ELR (cell line): ENCODE measurements at regions not wholly inside any gene's neighbourhood (a gene's known extent, or its start where the extent isn't known, plus 50 kb on each side); places are given as distances from the start of the nearest gene placed in this dataset.
A peak's percentile ranks its signal among the peaks of the same experiment; 100 is the strongest.

Experiments
- DNase-seq: peaks from one replicate; pipeline ENCODE4 v3.0.0-alpha.2; 2015; ENCODE audit warnings: low read depth

DNA sequence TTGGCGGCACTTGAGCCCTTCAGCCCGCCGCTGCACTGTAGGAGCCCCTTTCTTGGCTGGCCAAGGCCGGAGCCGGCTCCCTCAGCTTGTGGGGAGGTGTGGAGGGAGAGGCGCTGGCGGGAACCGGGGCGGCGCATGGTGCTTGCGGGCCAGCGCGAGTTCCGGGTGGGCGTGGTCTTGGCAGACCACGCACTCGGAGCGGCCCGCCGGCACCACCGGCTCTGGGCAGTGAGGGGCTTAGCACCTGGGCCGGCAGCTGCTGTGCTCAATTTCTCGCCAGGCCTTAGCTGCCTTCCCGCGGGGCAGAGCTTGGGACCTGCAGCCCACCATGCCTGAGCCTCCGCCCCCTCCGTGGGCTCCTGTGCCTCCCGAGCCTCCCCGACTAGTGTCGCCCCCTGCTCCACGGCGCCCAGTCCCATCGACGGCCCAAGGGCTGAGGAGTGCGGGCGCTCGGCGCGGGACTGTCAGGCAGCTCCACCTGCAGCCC is 673.7 kb upstream of the BRINP3 start:
- no peak for DNase-seq

DNA sequence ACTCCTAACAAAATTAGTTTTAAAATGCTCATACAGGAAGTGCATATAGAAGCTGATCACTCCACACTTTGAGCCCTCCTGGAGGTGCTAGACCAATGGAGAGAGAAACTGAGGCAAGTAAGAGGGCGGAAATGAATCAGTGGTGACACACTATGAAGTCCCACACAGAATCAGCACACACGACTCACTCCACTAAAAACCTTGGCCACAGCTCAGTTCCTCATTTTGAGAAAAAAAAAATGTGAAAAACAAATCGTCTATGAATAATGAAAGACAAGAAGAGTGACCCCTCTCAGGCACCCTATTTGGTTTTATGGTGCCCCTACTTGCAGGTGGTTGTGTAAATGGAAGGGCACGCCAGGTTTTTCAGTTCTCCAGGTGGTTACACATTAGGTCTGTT is 675.1 kb upstream of the BRINP3 start:
- no peak for DNase-seq

DNA sequence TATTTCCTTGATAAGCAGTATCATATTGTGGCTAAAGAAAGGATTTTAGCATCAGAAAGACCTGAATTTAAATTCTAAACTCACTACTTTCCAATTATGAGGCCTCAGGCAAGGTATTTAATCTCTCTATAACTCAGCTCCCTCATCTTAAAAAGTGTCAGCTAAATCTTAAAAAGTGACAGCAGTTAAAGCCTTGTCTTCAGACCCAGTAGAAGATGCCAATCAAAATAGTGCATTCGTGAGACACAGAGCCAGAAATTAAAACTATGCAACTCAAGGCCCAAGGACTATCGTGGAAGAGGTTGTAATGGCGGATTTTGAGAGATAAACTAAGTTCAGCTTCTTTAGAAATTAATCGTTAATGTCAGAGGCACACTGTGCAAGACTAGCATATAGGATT is 677.5 kb upstream of the BRINP3 start:
- no peak for DNase-seq

DNA sequence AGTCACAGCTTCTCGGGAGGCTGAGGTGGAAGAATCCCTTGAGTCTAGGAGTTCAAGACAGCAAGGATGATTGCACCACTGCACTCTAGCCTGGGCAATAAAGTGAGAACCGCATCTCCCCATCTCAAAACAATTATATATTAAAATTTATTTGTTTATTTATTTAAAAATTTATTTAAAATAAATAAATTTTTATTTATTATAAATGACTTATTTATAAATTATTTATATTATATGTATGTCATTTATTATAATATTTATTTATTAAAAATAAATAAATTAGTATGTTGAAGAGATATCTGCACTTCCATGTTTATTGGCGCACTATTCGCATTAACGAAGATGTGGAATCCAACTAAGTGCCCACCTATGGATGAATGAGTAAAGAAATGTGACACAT is 683.2 kb upstream of the BRINP3 start:
- DNase-seq: no peak

DNA sequence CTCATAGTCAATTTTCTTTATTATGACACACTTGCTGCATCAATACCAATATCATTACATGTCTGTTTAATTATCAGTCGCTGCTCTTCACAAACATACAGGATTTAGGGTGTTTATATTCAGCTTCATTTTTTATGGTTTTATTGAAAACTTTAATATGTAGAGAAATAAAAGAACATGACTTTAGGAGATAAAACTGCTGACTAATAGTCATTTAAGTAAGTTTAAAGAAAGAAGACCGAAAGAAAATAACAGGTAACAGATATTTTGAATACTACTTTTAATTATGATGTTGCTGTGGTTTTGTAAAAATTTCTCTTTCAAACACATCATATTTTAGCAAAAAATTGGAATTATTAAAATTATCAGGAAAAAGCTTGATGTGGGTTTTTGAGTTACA is 685.1 kb upstream of the BRINP3 start:
- DNase-seq: no peak

DNA sequence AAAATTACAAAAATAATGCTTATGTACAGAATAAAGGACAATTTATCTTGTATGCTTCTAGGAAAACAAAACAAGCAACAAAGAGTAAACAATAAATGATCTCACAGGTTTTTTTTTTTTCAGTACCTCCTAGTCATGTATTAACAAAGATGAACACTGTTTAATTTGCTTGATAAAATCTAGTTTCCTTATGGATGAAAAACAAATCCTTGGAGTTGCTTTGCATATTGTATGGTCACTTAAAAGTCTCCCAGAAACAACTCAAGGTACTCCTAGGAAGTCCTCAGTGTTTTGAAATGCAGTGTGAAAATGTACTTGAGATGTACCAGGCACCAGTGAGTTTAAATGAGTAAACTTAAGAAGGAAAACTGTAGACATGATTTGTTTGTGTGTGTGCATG is 686.0 kb upstream of the BRINP3 start:
- DNase-seq: no peak

DNA sequence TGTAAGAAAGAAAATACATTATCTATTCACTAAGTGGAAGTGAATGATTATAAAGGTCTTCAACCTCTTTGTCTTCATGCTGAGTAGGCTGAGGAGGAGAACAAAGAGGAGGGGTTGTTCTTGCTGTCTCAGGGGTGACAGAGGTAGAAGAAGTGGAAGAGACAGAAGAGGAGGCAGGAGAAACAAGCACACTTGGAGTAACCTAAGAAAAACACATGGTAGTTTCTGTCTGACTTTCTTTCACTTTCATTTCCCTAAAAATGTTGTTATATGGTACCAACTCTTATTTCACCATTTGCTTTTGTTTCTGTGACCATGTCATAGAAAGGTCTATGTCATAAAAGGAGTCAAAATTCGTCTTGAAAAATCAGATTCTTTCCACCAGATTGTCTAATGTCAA is 696.6 kb upstream of the BRINP3 start:
- DNase-seq: no peak

DNA sequence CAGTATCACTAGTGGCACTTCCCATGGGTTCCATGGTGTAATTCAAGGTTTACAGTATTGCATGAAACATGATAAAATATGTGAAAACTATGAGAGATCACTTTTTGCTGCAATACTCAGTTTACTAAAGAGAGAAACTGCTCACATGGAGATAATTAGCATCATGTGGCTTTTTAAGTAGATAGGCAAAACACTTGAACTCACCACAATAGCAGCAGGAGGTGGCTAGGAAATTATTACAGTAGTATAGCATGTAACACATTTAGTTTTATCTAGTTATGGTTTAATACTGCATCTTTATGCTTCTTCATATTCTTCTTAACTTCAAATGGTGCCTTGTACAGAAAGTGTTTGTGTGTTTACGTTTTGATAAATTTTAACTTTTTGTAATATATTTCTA is 698.5 kb upstream of the BRINP3 start:
- no peak for DNase-seq

DNA sequence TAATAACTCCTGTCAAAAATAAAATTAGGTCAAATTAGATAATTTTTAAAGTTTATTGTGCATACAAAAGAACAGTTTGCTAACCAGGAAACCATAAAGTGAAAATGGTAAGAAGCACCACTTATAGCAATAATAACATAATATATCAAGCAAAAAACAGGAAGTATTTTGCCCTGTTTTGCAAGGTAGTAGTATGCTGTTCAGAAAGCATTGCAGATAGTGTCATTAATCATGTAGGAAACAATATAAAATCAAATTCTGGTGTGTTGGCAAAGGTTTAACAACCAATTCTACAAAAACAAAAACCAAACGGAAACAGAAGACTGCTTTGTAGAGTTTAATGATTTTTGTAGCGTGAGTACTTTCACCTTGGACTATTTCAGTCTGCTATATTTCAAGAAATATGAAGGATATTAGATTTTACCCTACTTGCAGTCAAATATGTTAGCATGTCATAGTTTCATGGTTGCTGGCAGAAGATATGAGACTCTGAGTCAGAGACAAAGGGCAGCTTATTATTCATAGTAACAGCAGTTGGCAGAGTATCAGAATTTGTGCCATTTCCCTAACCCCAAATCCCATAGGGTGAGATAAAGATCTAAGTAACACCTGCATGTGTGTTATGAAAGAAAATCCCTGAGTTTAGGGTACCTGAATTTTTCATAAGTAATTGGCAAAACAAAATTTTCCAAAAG is 729.0 kb upstream of the BRINP3 start:
- peak; percentile 48 for DNase-seq

DNA sequence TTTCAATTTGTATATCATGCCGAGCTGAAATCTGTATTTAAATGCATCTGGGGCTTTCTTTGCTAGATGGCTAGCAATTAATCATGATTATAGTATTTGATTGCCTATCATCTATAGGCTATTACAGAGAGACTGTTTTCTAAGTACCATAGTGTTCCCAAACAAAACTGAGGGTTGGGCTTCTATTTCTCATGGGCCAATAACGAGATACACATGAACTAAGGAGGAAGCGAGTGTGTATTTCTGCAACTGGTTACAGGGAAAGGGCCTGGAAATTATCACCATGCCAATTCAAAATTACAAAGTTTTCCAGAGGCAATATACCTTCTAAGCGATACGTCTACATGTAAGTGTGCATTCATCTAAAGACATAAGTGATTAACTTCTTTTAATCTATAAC is 744.5 kb upstream of the BRINP3 start:
- no peak for DNase-seq

DNA sequence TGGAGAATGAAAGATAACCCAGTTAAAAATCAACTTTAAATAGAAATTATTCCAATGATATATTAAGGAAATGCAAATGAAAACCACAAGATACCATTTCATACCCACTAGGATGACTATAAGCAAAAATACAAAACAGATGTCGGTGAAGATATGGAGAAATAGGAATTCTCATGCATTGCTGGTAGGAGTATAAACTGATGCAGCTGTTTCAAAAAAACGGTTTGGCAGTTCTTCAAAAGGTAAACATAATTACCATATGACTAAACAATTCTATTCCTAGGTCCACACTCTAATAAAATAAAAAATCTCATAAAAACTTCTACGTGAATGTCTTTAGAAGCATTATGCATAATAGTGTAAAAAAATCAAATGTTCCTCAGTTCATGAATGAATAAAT is 763.3 kb upstream of the BRINP3 start:
- peak; percentile 52 for DNase-seq

DNA sequence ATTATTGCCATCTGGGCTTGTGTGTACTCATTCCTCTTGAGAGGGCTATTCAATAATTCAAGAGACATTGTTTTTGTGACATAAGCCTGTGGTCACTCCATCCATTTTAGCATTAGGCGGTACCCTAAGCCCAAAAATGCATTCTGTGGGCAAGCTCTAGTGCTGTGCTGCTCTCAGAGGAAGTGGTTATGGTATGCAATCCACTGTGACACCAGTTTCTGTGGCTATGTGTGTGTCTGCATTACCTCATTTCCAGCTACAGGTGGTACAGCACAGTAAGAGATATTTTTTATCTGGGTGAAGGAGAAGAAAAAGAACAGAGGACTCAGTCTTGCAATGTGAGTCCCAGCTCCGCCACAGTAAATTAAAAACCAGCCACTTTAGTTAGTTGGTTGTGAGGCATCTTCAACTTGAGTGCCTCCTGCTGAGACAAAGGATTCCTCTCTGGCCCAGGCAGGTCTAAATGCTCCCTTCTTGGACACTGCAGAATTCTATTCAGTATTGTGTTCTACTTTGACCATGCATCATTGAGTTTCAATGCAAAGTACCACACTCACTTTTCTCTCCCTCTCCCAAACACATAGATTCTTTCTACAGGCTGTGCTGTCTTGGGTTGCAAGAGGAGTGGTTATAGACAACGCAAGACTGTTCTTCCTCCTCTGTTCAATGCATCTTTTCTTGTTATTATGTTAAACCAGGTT is 777.8 kb upstream of the BRINP3 start:
- DNase-seq: no peak

DNA sequence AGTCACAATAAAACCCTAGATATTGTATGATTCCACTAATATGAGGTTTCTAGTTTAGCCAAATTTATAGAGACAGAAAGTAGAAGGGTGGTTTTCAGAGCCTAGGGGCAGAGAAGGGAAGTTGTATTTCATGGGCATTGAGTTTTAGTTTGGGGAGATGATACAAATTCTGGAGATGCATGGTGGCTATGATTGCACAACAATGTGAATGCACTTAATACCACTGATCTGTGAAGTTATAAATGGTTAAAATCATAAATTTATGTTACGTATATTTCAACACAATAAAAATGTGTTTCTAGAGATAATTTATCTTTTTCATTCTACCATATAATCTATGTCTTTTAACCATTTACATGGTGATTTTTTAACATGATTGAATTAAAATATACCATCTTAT is 779.3 kb upstream of the BRINP3 start:
- no peak for DNase-seq

DNA sequence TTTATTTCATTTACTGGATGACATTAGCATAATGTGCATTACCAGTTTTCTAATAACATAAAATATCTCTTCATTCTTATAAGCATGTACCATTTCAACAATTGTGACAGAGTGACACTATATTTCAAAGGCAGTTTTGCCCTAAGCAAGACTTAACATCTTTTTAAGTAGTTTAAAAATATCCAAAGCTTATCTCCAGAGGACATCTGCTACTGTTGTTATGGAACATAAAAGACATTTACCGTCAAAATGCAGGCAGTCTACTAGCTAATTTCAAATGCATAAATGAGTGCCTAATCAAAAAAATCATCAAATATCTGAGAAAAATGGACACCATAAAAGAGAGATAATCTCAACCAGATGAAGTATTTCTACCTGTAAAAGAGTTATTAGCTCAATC is 782.4 kb upstream of the BRINP3 start:
- DNase-seq: no peak

DNA sequence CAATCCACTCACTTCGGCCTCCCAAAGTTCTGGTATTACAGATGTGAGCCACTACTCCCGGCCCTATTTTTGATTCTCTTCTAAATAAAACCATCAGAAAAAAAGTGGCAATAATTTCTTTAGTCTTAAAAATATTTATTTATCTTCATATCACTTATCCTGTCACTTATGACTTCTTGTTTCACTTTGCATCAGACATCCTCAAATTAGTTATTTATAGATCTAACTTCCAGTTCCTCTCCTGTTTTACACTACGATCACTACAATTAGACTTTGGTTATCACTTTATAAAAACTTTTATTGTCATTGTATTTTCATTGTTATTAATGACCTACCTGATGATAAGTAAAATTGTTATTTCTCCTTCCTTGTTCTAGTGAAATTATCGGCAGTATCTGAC is 783.4 kb upstream of the BRINP3 start:
- no peak for DNase-seq

DNA sequence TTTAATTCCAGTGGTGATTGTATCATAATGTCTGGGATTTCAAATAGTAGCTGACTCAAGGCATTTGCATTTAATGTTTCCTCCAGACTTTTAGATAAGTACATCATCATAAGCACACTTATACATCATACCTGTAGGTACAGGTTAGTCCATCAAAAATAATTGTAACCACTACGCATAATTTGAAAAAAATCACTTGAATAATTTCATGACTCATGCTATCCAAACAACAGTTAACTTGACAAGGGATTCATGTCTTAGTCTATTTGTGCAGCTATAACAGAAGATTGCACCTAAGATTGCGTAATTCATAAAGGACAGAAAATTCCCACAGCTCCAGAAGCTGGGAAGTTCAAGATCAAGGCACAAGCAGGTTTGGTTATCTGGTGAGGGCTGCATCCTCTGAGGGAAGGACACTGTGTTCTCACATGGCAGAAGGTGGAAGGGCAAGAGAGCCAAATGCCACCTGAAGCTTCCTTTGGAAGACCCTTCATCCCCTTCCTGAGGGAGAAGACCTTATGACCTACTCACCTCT is 801.7 kb upstream of the BRINP3 start:
- DNase-seq: no peak

DNA sequence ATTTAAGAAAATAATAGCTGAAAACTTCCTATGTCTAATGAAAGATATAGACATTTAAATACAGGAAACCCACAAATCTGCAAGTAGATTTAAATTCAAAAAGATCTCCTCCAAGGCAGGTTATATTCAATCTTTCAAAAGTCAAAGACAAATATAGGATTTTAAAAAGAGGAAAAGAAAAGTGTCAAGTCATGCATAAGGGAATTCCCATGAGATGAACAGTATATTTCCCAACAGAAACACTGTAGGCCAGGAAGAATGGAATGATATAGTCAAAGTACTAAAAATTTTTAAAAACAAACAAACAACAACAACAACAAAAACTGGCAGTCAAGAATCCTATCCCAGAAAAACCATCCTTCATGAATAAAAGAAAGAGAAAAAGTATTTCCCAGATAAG is 806.5 kb upstream of the BRINP3 start:
- no peak for DNase-seq

DNA sequence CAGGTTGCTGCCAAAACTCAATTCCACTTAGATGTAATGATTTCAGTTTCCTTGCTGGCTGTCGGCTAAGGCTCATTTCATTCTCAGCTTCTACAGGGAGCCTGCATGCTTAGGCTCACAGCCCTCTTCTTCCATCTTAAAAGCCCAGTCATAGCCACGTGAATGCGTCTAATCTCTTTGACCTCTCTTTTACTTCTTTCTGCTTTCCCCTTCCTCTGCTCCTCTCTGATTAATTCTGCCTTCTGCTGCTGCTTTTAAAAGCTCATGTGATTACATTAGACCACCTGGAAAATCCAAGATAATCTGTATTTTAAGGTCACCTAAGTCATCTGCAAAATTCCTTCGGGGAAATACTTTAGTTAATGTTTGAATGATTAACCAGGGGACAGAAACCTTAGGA is 812.8 kb upstream of the BRINP3 start:
- DNase-seq: no peak

DNA sequence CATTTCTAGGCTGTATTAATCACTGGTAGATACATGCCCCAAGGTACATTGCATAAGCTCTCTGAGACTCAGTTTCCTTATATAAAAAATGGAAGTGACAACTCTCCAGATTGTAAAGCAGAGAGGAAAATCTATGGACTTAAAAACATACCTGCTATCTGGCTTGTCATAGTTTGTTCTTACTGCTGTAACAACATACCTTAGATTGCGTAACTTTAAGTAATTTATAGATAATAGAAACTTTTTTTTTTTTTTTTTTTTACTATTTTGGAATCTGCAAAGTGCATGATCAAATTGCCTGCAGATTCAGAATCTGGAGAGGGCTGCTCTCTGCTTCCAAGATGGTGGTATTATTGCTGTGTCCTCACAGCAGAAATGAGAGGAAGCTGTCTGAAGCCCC is 827.7 kb upstream of the BRINP3 start:
- DNase-seq: no peak

DNA sequence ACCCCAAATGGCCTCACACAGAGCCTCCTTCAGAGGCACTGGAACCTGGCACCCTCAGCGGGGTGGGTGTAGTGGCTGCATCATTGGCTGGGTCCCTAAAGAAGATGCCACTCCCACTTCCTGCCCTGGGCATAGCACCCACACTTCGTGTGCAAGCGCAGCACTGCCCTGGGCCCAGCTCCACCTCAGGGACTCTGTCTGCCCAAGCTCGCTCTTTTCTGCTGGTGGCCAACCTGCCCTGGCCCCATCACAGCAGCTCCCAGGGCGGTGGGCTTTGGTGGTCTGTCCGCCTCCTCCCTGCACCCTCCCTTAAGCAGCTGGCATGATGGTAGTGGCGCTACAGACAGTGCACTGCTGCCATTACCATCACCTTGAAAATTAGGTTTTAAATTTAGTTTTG is 829.3 kb upstream of the BRINP3 start:
- no peak for DNase-seq

DNA sequence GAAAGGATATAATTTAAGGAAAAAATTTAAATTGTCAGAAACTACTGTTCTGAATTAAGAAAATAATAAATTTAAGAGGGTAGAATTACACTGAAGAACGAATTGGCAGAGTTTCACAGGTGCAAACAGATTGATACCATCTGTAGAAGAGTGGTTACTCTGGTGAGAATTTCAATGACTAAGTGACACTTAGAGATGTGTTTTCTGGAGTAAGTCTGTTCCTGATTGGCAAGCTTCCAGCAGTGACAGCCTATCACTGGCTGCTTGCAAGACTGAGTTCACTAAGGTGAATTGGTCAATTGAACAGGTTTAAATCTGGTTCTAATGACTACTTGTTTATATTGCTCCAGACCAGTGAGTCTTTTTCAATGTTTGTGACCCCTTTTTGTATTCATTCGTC is 838.2 kb upstream of the RGS18 start:
- no peak for DNase-seq

DNA sequence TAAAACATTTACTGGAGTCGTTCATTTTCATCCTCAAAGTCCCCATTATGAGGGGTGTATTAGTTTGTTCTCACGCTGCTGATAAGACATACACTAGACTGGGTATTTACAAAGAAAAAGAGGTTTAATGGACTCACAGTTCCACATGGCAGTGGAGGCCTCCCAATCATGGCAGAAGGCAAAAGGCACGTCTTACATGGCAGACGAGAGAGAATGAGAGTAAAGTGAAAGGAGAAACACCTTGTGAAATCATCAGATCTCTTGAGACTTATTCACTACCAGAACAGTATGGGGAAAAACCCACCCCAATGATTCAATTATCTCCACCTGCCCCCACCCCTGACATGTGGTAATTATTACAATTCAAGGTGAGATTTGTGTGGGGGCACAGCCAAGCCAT is 830.4 kb upstream of the RGS18 start:
- DNase-seq: no peak

DNA sequence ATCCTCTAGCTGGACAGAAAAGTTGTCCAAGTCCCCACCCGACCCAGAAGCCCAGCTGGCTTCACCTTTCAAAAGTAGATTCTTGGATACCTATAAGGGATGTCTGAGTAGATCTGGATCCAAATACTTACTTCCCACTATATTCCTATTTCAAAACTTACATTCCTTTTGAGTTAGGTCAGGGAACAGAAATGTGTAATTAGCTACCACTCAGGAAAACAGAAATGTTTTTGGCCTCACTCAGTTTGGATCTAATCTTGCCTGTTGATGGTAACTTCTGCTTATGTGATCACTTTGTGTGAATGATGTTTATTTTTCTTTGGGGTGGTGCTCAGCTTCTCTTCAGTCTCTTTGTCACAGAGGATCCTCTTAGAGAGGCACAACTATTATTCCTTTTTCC is 814.4 kb upstream of the RGS18 start:
- DNase-seq: peak; percentile 70

DNA sequence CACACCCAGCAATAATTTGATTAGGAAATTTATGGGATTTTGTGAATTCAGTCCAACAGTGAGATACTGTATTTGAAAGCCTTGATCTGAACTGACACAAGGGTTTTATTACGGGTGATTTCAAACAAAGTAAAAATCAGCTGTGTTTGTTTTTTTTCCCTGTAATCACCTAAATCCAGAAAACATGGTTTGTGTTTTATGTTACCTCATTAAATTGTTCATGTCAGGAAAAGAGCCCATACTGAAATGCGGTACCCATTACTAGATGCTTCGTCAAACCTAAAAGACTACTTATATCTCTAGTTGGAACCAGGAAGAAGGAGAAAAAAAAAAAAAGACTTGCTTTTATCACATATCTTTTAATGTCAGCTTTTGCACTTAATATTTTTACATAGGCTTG is 811.9 kb upstream of the RGS18 start:
- no peak for DNase-seq
